ENCODE measurements at regions not wholly inside any gene's neighbourhood (a gene's known extent, or its start where the extent isn't known, plus 50 kb on each side); places are given as distances from the start of the nearest gene placed in this dataset.

GRCh38 chr2:126796931-126797621, 101.6 kb upstream of the TEX51 start:
- TF ChIP-seq CTCF (conservative IDR thresholded peaks at IDR 0.05; ENCODE audit: low read depth in 2 of 2) (no peak), ZNF114 (CRISPR knock-in tag; IDR thresholded peaks at IDR 0.05) (no peak), ETS1 (IDR thresholded peaks at IDR 0.05) (no peak), REST (IDR thresholded peaks at IDR 0.05; ENCODE audit: unreplicated experiment) (no peak), EZH2 (IDR thresholded peaks at IDR 0.05; ENCODE audit: low read depth, unreplicated experiment) (no peak), NANOG (IDR thresholded peaks at IDR 0.05; ENCODE audit: borderline replicate concordance) (no peak)
